COLO829 (cell line): ENCODE measurements at regions not wholly inside any gene's neighbourhood (a gene's known extent, or its start where the extent isn't known, plus 50 kb on each side); places are given as distances from the start of the nearest gene placed in this dataset.
"Not testable (repeated sequence)": the region's sequence is repeated elsewhere in the genome, so short reads cannot be mapped to it uniquely, and the experiment has no call there.

Experiments used
- DNase-seq: peaks from one replicate; pipeline ENCODE4 v3.0.0; 2012; ENCODE audit warnings: low spot score

DNA sequence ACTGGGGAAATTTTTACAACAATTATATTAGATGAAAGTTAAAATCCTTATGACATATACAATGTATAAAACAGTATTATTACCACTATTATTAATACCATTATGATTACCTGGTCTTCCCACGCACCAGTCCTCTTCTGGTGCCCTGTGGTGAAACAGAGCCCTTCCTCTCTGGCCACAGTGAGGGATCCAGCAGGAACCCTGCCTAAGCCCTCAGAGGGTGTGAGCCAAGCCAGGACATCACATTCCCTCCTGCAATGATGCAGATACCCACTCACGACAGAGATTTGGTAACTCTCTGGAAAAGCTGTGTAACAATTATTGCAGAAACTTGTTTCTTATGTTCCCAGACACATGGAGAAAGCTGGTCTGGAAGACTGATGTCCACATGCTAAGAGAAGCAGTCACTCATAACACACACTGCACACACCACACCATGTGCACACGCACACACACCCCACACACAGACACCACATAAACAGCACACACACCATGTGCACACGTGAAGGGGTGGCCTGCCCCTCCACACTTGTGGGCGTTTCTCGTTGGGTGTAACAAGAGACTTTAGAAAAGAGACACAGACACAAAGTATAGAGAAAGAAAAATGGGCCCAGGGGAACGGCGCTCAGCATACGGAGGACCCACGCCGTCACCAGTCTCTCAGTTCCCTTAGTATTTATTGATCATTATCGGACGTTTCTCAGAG is 1373.8 kb upstream of the DEFB115 start:
- not testable (repeated sequence) for DNase-seq

- not testable (repeated sequence) for DNase-seq
Observed at GRCh38 chr20:29884322-29884721, 1373.1 kb upstream of the DEFB115 start.

DNA sequence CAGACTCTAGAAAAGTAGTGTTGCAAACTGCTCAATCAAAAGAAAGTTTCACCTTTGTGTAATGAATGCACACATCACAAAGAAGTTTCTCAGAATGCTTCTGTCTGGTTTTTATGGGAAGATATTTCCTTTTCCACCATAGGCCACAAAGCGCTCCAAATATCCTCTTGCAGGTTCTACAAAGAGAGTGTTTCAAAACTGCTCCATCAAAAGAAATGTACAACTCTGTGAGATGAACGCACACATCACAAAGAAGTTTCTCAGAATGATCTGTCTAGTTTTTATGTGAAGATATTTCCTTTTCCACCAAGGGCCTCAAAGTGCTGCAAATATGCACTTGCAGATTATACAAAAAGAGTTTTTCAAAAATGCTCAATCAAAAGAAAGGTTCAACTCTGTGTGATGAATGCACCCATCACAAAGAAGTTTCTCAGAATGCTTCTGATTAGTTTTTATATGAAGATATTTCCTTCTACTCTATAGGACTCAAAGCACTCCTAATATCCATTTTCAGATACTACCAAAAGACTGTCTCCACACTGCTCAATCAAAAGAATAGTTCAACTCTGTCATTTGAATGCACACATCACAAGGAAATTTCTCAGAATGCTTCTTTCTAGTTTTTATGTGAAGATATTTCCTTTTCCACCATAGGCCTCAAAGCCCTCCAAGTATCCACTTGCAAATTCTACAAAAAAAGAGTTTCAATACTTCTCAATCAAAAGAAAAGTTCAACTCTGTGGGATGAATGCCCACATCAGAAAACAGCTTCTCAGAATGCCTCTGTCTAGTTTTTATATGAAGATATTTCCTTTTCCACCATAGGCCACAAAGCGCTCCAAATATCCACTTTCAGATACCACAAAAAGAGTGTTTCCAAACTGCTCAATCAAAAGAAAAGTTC is 1371.9 kb upstream of the DEFB115 start:
- DNase-seq: not testable (repeated sequence)

DNA sequence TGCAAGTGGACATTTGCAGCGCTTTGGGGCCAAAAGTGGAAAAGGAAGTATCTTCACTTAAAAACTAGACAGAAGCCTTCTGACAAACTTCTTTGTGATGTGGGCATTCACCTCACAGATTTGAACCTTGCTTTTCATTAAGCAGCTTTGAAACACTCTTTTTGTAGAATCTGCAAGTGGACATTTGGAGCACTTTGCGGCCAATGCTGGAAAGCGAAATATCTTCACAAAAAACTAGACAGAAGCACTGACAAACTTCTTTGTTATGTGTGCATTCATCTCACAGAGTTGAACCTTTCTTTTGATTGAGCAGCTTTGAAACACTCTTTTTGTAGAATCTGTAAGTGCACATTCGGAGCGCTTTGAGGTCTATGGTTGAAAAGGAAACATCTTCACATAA is 1365.9 kb upstream of the DEFB115 start:
- DNase-seq: not testable (repeated sequence)
